SK-N-SH (cell line): ENCODE measurements at regions not wholly inside any gene's neighbourhood (a gene's known extent, or its start where the extent isn't known, plus 50 kb on each side); places are given as distances from the start of the nearest gene placed in this dataset.

Source experiments
- CTCF ChIA-PET: fragments of 300-600, 350-600 bp; formaldehyde crosslinking; extraction: SDS; loops from one replicate; lab custom pipeline; 2021; lab: Yijun Ruan, JAX
- POLR2A ChIA-PET: fragments of 350-600 bp; sonication (Branson Sonifier 250); formaldehyde crosslinking; extraction: SDS; loops from one replicate; lab custom pipeline; 2020; ENCODE audit warnings: antibody characterized with exemption, inconsistent platforms; lab: Yijun Ruan, JAX
- DNase-seq: peaks from one replicate; pipeline ENCODE4 v3.0.0; 2012
- H2AFZ ChIP-seq: fragments of 200-600 bp; sonication (generic); 2 replicates; pipeline ENCODE4 v1.8.1; 2016; ENCODE audit warnings: antibody characterized with exemption, mild to moderate bottlenecking, low read depth
- H3F3A ChIP-seq: fragments of 200-600 bp; sonication (generic); replicated peaks from 2 replicates; pipeline ENCODE3; 2016; ENCODE audit warnings: antibody characterized with exemption, mild to moderate bottlenecking; ENCODE audit not compliant: insufficient read depth
- H3K27ac ChIP-seq, 2 experiments: fragments of 200-500 bp in 1 of 2; fragments of 200-600 bp in 1 of 2; sonication (Bioruptor generic) in 1 of 2; sonication (generic), shearing (Covaris generic) in 1 of 2; 2 replicates each; pipeline versions ENCODE4 v1.5.1 to v1.6.1; 2014 to 2016; ENCODE audit warnings: low read depth in 2 of 2, inconsistent platforms in 1 of 2, low read length in 1 of 2, mild to moderate bottlenecking in 1 of 2, mixed read lengths in 1 of 2
- H3K27me3 ChIP-seq: fragments of 200-600 bp; sonication (generic), shearing (Covaris generic); 2 replicates; pipeline ENCODE4 v1.6.1; 2016; ENCODE audit warnings: mixed run types; ENCODE audit not compliant: insufficient read depth
- H3K36me3 ChIP-seq, 2 experiments: fragments of 200-500 bp in 1 of 2; fragments of 200-600 bp in 1 of 2; sonication (Bioruptor generic) in 1 of 2; sonication (generic) in 1 of 2; replicated peaks in 1 of 2; 2 replicates each; pipeline versions ENCODE3 to v1.5.1; 2014 to 2016; ENCODE audit warnings: low read length in 1 of 2, mild to moderate bottlenecking in 1 of 2; ENCODE audit not compliant: insufficient read depth in 2 of 2, control insufficient read depth in 1 of 2
- H3K4me1 ChIP-seq, 2 experiments: fragments of 200-500 bp in 1 of 2; fragments of 200-600 bp in 1 of 2; sonication (Bioruptor generic) in 1 of 2; sonication (generic), shearing (Covaris generic) in 1 of 2; 2 replicates each; pipeline versions ENCODE4 v1.5.1 to v1.6.1; 2014 to 2016; ENCODE audit warnings: low read depth in 1 of 2, low read length in 1 of 2, mixed run types in 1 of 2; ENCODE audit not compliant: insufficient read depth in 2 of 2, control insufficient read depth in 1 of 2
- H3K4me2 ChIP-seq: fragments of 200-600 bp; sonication (generic), shearing (Covaris generic); 2 replicates; pipeline ENCODE4 v1.6.1; 2017; ENCODE audit warnings: mixed run types
- H3K4me3 ChIP-seq, 2 experiments: fragments of 200-500 bp in 1 of 2; fragments of 200-600 bp in 1 of 2; sonication (Bioruptor generic) in 1 of 2; sonication (generic), shearing (Covaris generic) in 1 of 2; 2 replicates each; pipeline versions ENCODE4 v1.5.1 to v1.8.1; 2014 to 2016; ENCODE audit warnings: low read depth in 2 of 2, inconsistent platforms in 1 of 2, low read length in 1 of 2, mild to moderate bottlenecking in 1 of 2, mixed read lengths in 1 of 2, moderate library complexity in 1 of 2
- H3K79me2 ChIP-seq: fragments of 200-600 bp; sonication (generic); 2 replicates; pipeline ENCODE4 v1.8.1; 2017; ENCODE audit warnings: mild to moderate bottlenecking; ENCODE audit not compliant: insufficient read depth
- H3K9ac ChIP-seq: fragments of 200-600 bp; sonication (generic); 2 replicates; pipeline ENCODE4 v1.6.1; 2017; ENCODE audit warnings: mixed run types
- H3K9me2 ChIP-seq: fragments of 200-600 bp; sonication (generic); 2 replicates; pipeline ENCODE4 v1.6.1; 2017; ENCODE audit warnings: mixed run types
- H3K9me3 ChIP-seq: fragments of 200-600 bp; sonication (generic); 2 replicates; pipeline ENCODE4 v1.6.1; 2017; ENCODE audit warnings: mixed run types, mild to moderate bottlenecking, moderate library complexity
- H4K20me1 ChIP-seq: fragments of 200-600 bp; sonication (generic); 2 replicates; pipeline ENCODE4 v1.6.1; 2017; ENCODE audit warnings: mild to moderate bottlenecking, mixed run types; ENCODE audit not compliant: insufficient read depth
- EZH2phosphoT487 ChIP-seq: fragments of 200-600 bp; sonication (generic); IDR thresholded peaks from 2 replicates; pipeline ENCODE4 v1.6.1; 2017; ENCODE audit warnings: low read depth, mixed run types, mild to moderate bottlenecking, antibody characterized with exemption, moderate library complexity, borderline replicate concordance
- MEF2A ChIP-seq: IDR thresholded peaks from 2 replicates; pipeline ENCODE4 v1.4.0; 2012; ENCODE audit warnings: low read depth, borderline replicate concordance
- RXRA ChIP-seq: IDR thresholded peaks from 2 replicates; pipeline ENCODE4 v1.4.0; 2012; ENCODE audit warnings: low read depth, mild to moderate bottlenecking, borderline replicate concordance
- SIN3A ChIP-seq: IDR thresholded peaks from 2 replicates; pipeline ENCODE4 v1.6.1; 2012; ENCODE audit warnings: low read depth, mild to moderate bottlenecking, low read length, moderate library complexity, borderline replicate concordance
- TAF1 ChIP-seq: IDR thresholded peaks from 2 replicates; pipeline ENCODE4 v1.6.1; 2012; ENCODE audit warnings: low read depth, mild to moderate bottlenecking, low read length, moderate library complexity, borderline replicate concordance
- TCF12 ChIP-seq: IDR thresholded peaks from 2 replicates; pipeline ENCODE4 v1.4.0; 2012
- WGBS: methylation state at CpG from one replicate; pipeline ENCODE4 v1.1.6; 2017; ENCODE audit warnings: low lambda C conversion rate; 5-methylcytosine and 5-hydroxymethylcytosine counted together
- TF ChIP-seq, protein P1 (sequence below): fragments of 150-350 bp; IDR thresholded peaks from 2 replicates; pipeline ENCODE4 v1.6.1; 2017; ENCODE audit warnings: antibody characterized with exemption, low read length, low read depth, borderline replicate concordance
- TF ChIP-seq, protein P2 (sequence below): IDR thresholded peaks from 2 replicates; pipeline ENCODE4 v1.4.0; 2012; ENCODE audit warnings: low read depth, borderline replicate concordance
- TF ChIP-seq, protein P3 (sequence below): IDR thresholded peaks from 2 replicates; pipeline ENCODE4; 2012

DNA sequence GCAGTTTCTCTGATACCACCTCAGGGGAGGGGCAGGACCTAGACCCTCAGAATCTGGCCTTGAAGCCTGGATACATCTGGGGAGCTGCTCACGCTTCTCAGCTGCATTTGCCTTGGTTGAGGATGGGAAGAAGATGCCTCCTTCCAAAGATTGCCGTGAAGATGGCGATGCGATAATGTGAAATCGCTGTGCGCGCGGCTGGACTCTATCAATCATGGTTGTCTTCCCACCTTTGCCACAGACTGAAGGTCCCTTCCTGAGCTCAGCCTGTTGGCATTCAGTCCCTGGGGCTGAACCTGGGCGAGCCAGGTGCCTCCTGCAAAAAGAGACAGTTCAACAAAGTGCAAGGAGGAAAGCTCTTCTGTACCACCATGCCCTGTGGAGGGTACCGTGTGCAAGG lies 114.4 kb upstream of the SLC45A1 start:
- DNase-seq, result no peak
- no peak overlapping the region for H3K4me2 ChIP-seq
- ChIA-PET POLR2A (no interaction called here), CTCF (no interaction called here)
- no peaks in the 10 kb centered on the region for H3K27me3 ChIP-seq
- no peak overlapping the region for H3K4me3 ChIP-seq
- WGBS, result 97% methylated on average over 9 of the region's 10 CpGs
- no peaks in the 10 kb centered on the region for H3K36me3 ChIP-seq
- H3K9me2 ChIP-seq, result no peaks in the 10 kb centered on the region
- TF ChIP-seq, protein P1, sequence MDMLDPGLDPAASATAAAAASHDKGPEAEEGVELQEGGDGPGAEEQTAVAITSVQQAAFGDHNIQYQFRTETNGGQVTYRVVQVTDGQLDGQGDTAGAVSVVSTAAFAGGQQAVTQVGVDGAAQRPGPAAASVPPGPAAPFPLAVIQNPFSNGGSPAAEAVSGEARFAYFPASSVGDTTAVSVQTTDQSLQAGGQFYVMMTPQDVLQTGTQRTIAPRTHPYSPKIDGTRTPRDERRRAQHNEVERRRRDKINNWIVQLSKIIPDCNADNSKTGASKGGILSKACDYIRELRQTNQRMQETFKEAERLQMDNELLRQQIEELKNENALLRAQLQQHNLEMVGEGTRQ, result no peak
- TF ChIP-seq SIN3A (no peak), RXRA (no peak)
- TF ChIP-seq, protein P2, sequence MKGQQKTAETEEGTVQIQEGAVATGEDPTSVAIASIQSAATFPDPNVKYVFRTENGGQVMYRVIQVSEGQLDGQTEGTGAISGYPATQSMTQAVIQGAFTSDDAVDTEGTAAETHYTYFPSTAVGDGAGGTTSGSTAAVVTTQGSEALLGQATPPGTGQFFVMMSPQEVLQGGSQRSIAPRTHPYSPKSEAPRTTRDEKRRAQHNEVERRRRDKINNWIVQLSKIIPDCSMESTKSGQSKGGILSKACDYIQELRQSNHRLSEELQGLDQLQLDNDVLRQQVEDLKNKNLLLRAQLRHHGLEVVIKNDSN, result no peak
- no peaks in the 10 kb centered on the region for H3K9me3 ChIP-seq
- H3K9ac ChIP-seq, result no peak overlapping the region
- no peaks in the 10 kb centered on the region for H3K79me2 ChIP-seq
- H3K4me1 ChIP-seq, result peaks cover 3 to 5% of the 10 kb centered on the region in 2 experiments; a peak in 2 of 4 replicates
- H3K27ac ChIP-seq, result no peak overlapping the region; a peak in 1 of 4 replicates
- no peak overlapping the region for H2AFZ ChIP-seq
- H4K20me1 ChIP-seq, result no peaks in the 10 kb centered on the region
- H3F3A ChIP-seq, result peaks cover 10% of the 10 kb centered on the region

DNA sequence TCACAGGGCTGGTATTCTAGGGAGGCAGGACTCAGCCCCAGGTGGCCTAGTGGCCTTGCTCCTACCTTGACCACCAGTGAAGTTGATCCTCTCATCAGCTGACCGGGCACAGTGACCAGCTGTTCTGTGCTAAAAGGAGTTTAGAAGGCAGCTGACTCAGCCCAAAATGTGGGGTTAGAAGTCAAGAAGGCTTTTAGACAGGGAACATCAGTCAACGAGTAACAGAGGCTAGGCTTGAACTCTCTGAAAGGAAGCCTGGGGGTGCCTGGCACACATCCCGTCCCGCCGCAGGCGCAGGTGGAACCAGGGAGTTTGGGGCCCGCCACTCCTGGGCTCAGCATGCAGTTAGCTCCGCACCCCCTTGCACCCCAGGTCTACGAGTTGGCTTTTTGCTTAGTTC lies 114.9 kb upstream of the SLC45A1 start:
- ChIA-PET CTCF (no interaction called here), POLR2A (no interaction called here)
- Histone ChIP-seq H3K4me1 (peaks cover 3 to 5% of the 10 kb centered on the region in 2 experiments; a peak in 2 of 4 replicates), H3K27me3 (no peaks in the 10 kb centered on the region), H3K4me2 (no peak overlapping the region), H3K36me3 (no peaks in the 10 kb centered on the region), H3K27ac (no peak overlapping the region; a peak in 1 of 4 replicates), H3K9ac (no peak overlapping the region), H3K9me3 (no peaks in the 10 kb centered on the region), H3K79me2 (no peaks in the 10 kb centered on the region), H3K9me2 (no peaks in the 10 kb centered on the region), H3K4me3 (no peak overlapping the region), H4K20me1 (no peaks in the 10 kb centered on the region)
- no peak for DNase-seq
- 100% methylated on average over 1 of the region's 9 CpGs for WGBS
- no peak for TF ChIP-seq TAF1
- TF ChIP-seq, all 33 proteins: peak for 0
- peaks cover 10% of the 10 kb centered on the region for H3F3A ChIP-seq
- no peak overlapping the region for H2AFZ ChIP-seq

DNA sequence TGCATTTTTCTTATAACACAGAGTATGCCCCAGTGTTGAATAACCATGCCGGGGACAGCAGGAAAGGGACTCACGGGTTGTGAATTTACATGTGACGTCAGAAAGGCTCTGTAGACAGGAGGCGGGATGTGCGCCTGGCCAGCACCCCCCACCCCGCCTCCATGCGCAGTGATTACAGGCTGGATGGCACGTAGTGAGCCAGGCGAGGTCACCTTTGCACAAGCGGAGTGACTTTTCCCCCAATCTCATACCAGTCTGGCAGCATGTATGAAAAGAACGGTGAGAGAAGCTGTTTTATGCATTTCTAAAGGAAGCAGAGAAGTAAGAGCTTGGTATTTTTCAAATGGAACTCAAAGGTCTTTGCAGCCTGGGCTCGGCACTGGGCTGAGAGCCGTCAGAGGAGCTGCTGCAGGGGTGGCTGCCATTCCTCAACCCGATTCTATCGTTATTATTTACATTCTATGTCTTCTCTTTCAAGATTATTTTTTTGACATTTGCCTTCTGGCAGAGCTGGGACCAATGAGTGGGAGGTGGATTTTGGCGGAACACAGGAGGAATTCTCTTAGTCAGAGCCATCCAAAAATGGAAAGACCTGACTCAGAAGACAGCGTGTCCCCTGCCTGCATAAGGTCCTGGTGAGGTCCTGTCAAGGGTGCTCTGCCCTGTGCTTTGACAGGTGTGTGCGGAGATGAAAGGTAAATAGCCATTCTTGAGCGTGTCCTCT lies 115.6 kb upstream of the SLC45A1 start:
- H3K27me3 ChIP-seq, result no peaks in the 10 kb centered on the region
- H2AFZ ChIP-seq, result 0 out of 2 replicates have a peak overlapping the region, but pooled peaks have one; percentile 35
- no peaks in the 10 kb centered on the region for H3K79me2 ChIP-seq
- H3K4me2 ChIP-seq, result no peak overlapping the region
- ChIA-PET CTCF (no interaction called here), POLR2A (no interaction called here)
- no peaks in the 10 kb centered on the region for H3K9me3 ChIP-seq
- no peak overlapping the region for H3K9ac ChIP-seq
- DNase-seq, result no peak
- WGBS, result 65% methylated on average over 19 of the region's 19 CpGs
- peaks cover 5% of the 10 kb centered on the region in 2 experiments; a peak in 2 of 4 replicates for H3K4me1 ChIP-seq
- H3F3A ChIP-seq, result peaks cover 10% of the 10 kb centered on the region
- no peaks in the 10 kb centered on the region for H3K9me2 ChIP-seq
- H3K4me3 ChIP-seq, result no peak overlapping the region
- H3K27ac ChIP-seq, result peak overlapping the region in 1 of 2 experiments; percentile 29; a peak in 2 of 4 replicates
- TF ChIP-seq, protein P1, result no peak
- TF ChIP-seq MEF2A, result peak; percentile 47; the same call in 1 of the 2 replicates
- TF ChIP-seq TCF12, result peak; percentile 20
- TF ChIP-seq, protein P3, sequence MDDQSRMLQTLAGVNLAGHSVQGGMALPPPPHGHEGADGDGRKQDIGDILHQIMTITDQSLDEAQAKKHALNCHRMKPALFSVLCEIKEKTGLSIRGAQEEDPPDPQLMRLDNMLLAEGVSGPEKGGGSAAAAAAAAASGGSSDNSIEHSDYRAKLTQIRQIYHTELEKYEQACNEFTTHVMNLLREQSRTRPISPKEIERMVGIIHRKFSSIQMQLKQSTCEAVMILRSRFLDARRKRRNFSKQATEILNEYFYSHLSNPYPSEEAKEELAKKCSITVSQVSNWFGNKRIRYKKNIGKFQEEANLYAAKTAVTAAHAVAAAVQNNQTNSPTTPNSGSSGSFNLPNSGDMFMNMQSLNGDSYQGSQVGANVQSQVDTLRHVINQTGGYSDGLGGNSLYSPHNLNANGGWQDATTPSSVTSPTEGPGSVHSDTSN, result 0 out of 2 replicates have a peak, but pooled peaks have one; percentile 20
- no peak for TF ChIP-seq EZH2phosphoT487
- no peaks in the 10 kb centered on the region for H3K36me3 ChIP-seq
- no peaks in the 10 kb centered on the region for H4K20me1 ChIP-seq
